Hematopoietic multipotent progenitor cell (in vitro differentiated cells): ENCODE measurements at regions not wholly inside any gene's neighbourhood (a gene's known extent, or its start where the extent isn't known, plus 50 kb on each side); places are given as distances from the start of the nearest gene placed in this dataset.

Experiments
- DNase-seq, 3 donors: peaks; one replicate each; pipeline ENCODE4 v3.0.0-alpha.2; 2011 to 2015; ENCODE audit warnings: low read depth in 2 of 3, low spot score in 2 of 3

GRCh38 chr6:170483413-170483812 is 69.7 kb downstream of the PSMB1 start:
- DNase-seq = no peak

DNA sequence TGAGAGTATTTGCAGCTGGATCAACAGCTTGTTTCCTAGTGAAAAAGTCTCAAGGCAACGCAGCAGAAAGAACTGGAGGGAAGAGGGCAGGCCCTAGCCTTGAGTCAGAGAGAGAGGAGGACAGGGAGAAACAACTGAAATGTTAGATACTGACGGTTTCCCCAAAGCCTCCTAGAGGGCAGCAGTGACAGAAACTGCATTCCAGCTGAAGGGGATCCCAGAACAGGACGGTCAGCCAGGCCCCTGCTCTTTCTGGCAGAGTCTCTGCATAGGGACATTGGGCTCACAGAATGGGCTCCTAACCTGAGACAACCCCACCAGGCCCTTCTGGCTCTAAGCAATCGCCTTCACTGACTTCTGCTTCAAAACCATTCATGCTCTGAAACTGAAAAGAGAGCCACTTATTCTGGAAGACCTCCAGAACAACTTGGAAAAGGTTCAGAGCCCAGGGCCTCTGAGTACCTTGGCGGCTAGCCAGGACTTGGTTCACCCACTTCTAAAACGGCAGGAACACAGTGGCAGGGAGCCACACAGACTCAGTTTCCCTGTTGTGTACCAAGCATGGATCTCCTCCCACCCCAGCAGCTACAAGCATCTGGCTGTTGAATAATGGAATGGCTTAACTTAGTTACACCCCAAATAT is 72.9 kb downstream of the PSMB1 start:
- no peak for DNase-seq

GRCh38 chr6:170476360-170476759 is 76.7 kb downstream of the PSMB1 start:
- DNase-seq = peak in 2 of 3 donors; percentile 17 to 23

DNA sequence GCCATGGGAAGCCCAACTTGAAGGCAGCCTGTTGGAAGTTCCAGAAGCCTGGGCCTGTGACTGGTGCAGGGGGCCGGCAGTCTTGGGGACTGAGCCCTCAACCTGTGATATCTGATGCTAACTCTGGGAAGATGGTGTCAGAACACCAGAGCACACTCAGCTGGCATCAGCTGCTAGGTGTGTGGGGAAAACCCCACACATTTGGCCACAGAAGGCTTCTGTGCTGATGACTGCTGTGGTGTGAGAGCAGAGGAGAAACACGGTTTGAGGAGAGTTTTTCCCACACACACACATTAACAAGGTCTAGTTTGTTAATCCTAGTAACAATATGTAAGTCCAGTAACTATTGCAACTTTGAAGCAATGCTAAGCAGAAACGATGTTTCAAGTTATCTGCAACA is 78.0 kb downstream of the PSMB1 start:
- no peak for DNase-seq

DNA sequence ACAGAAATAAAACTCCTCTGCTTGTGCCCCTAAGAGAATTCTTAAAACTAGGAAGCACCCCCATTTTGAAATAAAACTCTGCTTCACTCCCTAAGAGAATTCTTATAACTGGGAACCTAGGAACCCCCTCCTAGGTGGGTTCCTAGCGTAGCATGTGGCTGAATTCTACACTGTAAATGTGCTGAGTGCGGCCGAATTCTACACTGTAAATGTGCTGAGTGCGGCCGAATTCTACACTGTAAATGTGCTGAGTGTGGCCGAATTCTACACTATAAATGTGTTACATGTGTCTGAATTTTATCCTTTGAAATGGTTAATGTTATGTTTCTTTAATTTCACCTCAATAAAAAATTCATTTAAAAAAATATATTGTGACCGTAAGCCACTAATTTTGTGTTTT is 79.3 kb downstream of the PSMB1 start:
- no peak for DNase-seq

- DNase-seq = no peak
These were observed 79.8 kb downstream of the PSMB1 start for GRCh38 chr6:170473301-170473717.

DNA sequence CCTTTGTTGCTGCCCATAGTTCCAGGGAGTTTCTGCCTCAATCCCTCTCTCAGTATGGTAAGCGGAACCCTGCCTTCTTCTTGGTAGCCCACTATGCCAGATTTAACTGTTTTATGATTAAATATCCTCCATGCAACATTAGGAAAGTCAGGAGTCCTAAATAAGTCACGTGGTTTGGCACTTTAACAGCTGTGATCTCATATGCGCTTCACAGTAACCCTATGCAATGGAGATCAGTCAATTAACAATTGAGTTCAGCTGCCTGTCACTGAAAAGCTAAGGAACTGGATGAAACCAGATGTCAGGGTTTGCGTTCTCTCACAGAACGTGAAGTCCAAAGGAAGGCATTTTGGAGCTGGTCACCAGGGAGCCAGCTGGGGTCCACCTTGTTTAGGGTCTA is 81.6 kb downstream of the PSMB1 start:
- DNase-seq = no peak

DNA sequence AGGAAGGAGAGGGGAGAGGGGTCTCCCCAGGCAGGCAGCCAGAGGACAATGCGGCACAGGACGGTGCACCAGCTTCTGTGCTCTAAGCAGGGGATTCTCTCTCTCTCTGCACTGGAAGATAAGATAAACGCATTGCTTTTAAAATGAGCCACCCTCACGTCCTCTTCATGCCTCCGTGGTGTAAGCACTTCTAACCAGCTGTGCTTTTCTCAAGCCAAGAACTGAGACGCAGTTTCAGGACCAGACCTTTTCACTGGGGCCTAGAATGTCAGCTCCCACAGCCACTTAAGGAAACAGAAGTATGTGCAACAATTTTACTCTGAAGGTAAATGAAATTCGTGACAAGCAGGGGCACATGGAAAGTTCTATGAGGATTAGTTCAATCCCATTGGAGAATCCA is 82.4 kb downstream of the PSMB1 start:
- DNase-seq = no peak

- DNase-seq = no peak
These were observed 88.6 kb downstream of the PSMB1 start for GRCh38 chr6:170464524-170464979.

DNA sequence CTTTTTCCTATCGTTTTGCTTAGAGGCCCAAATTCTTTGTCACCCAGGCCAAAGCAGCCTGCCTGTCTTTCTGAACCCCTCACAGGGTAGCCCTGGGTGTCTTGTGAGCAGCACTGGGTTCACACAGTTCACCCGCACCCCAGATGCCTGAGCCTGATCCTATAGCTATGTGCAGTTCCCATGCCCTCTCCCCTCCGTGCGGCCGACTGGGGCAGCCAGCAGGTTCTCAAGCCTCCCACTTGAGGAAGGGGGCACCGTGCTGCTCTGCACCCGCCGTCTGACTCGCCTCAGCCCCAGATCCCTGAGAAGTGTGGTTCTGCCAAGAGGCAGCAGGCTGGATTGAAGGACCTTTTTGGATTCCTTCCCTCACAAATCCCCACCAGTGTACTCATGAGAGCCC is 89.0 kb downstream of the PSMB1 start:
- DNase-seq = no peak

DNA sequence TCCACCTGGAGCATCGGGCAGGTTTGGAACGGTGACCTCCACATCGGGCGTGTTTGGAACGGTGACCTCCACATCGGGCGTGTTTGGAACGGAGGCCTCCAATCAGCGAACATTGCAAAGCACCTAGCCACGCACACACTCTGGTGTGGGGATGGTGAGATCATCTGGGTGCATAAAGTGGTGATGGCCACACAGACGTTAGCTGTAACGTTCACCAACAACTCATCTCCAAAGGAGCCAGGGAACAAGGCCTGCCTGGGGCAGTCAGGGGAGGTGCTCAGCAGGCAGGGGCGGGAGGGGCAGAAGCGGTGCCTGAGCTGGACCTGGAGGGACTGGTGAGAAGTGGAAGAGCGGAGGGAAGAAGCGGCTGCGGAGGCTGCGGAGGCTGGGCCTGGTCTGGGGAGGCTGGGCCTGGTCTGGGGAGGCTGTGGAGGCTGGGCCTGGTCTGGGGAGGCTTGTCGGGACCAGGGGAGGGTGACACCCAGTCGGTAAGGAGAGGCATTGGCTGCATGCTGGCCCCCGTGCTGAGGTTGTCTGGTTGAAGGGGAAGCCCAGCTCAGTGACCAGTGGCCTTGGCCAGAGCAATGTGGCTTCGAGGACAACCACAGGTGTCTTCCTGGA is 89.9 kb downstream of the PSMB1 start:
- no peak for DNase-seq

DNA sequence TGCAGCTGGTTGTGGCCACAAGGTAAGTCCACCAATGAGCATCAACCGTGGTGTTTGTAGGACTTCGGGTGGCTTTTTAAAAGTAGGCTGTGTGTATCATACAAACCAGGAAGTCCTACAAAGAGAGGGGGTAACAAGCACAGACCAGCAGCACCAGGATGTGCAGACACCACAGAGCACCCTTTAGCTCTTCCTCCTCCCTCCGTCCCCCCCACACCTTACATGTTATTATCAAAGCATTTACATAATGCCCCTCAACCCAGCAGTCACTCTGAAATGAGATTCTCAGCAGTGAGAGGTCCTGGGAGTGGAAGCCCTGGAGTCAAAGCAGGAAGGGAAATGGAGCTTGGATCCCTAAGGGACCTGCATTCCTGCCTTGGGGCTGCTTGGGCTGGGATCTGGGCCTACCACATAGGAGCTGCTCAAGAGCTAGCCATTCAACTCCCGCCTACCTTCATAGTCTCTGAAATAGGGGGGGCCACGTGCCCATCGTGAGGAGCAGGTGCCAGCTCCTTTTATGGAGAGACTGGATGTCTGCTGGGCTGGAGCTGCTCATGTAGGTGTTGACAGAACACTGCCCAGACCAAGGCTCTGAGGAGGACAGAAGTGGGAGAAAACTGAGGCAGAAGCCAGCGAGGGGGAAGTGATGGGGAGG is 90.6 kb downstream of the PSMB1 start:
- DNase-seq = no peak

DNA sequence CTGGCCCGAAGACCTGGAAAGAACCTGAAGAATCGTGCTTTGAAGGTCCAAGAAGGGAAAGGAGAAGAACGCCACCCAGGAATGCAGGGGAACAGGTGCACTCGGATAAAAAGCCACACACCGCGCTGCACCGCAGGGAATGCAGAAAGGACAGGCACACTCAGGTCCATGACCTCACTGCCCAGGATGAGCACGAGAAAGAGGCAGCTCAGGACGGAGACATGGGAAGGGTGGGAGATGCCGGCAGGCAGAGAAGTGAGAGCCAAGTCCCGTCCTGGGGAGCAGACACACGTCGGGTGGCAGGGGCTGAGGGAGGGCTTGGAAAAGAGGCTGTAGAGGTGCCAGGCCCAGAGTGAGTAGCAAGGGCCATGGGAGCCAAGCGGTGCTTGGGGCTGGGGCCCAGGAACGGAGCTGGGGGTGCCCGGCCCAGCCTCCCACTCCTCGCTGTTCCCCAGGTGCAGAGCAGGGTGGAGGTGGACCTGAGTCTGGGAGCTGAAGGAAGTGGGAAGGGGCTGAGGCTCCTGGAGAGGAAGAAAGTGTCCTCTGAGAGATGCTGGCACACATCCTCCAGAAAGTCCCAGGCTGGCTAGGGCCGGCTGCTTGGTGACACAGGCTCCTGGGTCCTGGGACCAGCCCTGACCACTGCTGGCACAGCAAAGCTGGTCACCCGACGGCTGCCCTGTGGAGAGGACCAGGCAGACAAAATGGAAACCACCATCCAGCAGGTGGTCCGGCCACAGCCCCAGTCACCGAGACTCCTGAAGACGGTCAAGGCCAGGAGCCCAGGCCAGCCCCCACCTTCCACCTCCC is 91.3 kb downstream of the PSMB1 start:
- DNase-seq = no peak

GRCh38 chr6:170461111-170461510 is 92.0 kb downstream of the PSMB1 start:
- no peak for DNase-seq

- DNase-seq = no peak
These were observed 92.5 kb downstream of the PSMB1 start for GRCh38 chr6:170460641-170461040.

GRCh38 chr6:170459451-170459850 is 93.7 kb downstream of the PSMB1 start:
- peak in 1 of 3 donors; percentile 73 for DNase-seq

DNA sequence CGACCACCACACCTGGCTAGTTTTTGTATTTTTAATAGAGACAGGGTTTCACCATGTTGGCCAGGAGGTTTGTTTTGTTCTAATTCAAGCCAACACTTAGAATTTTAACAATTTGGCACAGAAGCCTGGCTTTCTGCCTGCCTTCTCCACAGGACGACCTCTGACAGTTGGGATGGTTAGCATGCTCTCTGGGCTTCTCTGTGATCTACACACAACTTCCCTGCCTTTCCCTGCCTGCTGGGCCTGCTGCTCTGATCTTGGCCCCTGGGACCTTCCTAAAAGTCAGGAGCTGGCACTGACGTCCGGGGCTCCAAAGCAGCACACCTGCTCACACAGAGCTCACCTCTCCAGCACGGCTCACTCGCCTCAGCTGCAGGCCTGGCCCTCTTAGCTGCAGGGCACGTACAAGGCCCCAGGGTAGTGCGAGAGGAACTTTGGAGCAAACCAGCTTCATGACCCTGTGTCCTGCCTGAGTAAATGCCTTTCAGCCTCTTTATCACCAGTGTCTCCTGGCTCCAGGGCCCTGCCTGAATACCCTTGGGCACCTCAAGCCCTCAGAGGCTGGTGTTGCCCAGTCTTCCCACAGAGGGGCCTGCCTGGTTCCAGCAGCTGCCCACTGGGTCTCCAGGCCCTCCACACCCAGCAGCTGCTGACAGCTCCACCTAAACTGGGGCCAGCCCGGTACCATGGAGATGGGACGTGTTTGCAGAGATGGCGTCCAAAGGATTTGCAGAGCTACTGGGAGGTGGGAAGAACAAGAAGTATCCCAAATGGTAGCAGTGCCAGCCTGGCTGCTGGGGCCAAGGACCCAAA is 96.0 kb downstream of the PSMB1 start:
- DNase-seq = no peak
